ENCODE measurements at regions not wholly inside any gene's neighbourhood (a gene's known extent, or its start where the extent isn't known, plus 50 kb on each side); places are given as distances from the start of the nearest gene placed in this dataset.

- no peaks in the 10 kb centered on the region for H3K9me3 ChIP-seq
- no peak overlapping the region for H3K27ac ChIP-seq
- no peak for TF ChIP-seq POLR2A (IDR thresholded peaks at IDR 0.05)
- intact Hi-C loops (cut with DNase I), result no loop called here
- WGBS, result 82% methylated on average over 3 of the region's 3 CpGs
- H3K4me1 ChIP-seq (replicated peaks), result no peaks in the 10 kb centered on the region
- no peaks in the 10 kb centered on the region for H3K36me3 ChIP-seq
- no peak for DNase-seq (ENCODE audit: low spot score)
- H3K27me3 ChIP-seq (replicated peaks; ENCODE audit: insufficient read depth), result no peaks in the 10 kb centered on the region
- no peak overlapping the region for H3K4me3 ChIP-seq
Observed at GRCh38 chr10:63986536-63986935, 465.3 kb downstream of the REEP3 start.

GRCh38 chr10:63987212-63987611 lies 466.0 kb downstream of the REEP3 start:
- WGBS, result 46% methylated on average over 2 of the region's 2 CpGs

DNA sequence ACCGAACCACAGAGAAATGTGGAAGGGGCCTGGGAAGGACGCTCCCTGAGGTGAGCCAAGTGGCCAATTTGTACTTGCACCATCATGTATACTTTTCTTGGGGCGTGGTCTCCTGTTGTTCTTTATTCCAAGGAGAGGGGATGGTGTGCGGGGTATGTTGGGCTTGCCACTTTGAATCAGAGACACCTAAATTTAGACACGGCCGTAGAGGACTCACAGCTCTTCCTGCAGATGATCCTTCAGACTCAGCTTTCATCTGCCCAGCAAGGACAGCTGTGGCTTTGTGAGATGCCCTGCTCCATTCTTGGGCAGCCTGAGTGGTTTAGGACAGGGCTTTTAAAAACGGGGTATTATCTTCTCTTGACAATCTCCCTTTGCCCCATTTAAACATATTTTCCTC lies 473.2 kb downstream of the REEP3 start:
- no peak for TF ChIP-seq POLR2AphosphoS5 (IDR thresholded peaks at IDR 0.05)
- no peak for TF ChIP-seq POLR2A (IDR thresholded peaks at IDR 0.05)
- intact Hi-C loops (cut with DNase I), result no loop called here
- WGBS, result 78% methylated on average over 7 of the region's 7 CpGs
- DNase-seq (ENCODE audit: low spot score), result no peak
- Histone ChIP-seq H3K36me3 (no peaks in the 10 kb centered on the region), H3K4me3 (no peak overlapping the region), H3K27ac (no peak overlapping the region), H3K4me1 (replicated peaks) (no peaks in the 10 kb centered on the region), H3K9me3 (no peaks in the 10 kb centered on the region), H3K27me3 (replicated peaks; ENCODE audit: insufficient read depth) (no peaks in the 10 kb centered on the region)

More at GRCh38 chr10:63987212-63987611, 466.0 kb downstream of the REEP3 start:
- Histone ChIP-seq H3K27ac (no peak overlapping the region), H3K36me3 (no peaks in the 10 kb centered on the region), H3K27me3 (replicated peaks; ENCODE audit: insufficient read depth) (no peaks in the 10 kb centered on the region), H3K4me3 (no peak overlapping the region), H3K9me3 (no peaks in the 10 kb centered on the region), H3K4me1 (replicated peaks) (no peaks in the 10 kb centered on the region)
- TF ChIP-seq POLR2A (IDR thresholded peaks at IDR 0.05) (no peak), POLR2AphosphoS5 (IDR thresholded peaks at IDR 0.05) (no peak), CTCF (IDR thresholded peaks at IDR 0.05) (no peak)
- no peak for DNase-seq (ENCODE audit: low spot score)
- intact Hi-C loops (cut with DNase I), result no loop called here

DNA sequence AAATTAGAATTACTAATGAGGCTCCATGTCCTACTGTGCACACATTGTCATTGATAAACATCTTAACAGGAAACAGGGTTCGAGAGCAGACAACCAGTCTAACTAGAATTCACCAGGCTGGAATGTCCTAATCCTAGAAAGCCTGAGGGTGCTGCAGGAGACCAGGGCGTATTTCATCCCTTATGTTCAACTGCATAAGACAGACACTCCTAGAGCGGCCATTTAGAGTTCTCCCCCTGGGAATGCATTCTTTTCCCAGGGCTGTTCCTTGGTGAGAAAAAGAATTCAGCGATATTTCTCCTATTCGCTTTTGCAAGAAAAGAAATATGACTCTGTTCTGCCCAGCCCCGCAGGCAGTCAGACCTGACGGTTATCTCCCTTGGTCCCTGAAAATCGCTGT lies 486.0 kb downstream of the REEP3 start:
- Histone ChIP-seq H3K27ac (no peak overlapping the region), H3K36me3 (no peaks in the 10 kb centered on the region), H3K9me3 (no peaks in the 10 kb centered on the region), H3K4me3 (no peak overlapping the region), H3K27me3 (replicated peaks; ENCODE audit: insufficient read depth) (no peaks in the 10 kb centered on the region), H3K4me1 (replicated peaks) (no peaks in the 10 kb centered on the region)
- TF ChIP-seq CTCF (IDR thresholded peaks at IDR 0.05) (no peak), POLR2A (IDR thresholded peaks at IDR 0.05) (no peak), POLR2AphosphoS5 (IDR thresholded peaks at IDR 0.05) (no peak)
- intact Hi-C loops (cut with DNase I), result no loop called here
- WGBS, result 91% methylated on average over 8 of the region's 8 CpGs
- no peak for DNase-seq (ENCODE audit: low spot score)

DNA sequence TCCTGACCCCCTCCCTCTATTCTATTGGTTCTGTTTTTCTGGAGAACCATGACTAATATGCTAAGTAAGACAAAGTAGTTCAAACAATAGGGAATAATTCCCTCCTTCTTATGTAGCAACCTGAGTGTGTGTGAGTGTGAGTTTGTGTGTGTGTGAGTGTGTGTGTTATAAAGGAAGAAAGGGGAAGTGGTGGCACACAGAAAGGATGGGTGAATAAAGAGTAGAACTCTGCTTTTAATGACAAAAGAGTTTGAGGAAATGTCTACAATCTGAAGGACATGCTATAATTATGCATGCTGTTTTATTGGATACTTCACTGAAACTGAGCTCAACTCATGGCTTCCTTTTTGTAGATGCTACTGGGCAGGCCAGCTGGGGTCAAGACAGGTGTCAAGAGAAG lies 489.5 kb downstream of the REEP3 start:
- Histone ChIP-seq H3K27ac (no peak overlapping the region), H3K27me3 (replicated peaks; ENCODE audit: insufficient read depth) (no peaks in the 10 kb centered on the region), H3K4me1 (replicated peaks) (no peaks in the 10 kb centered on the region)

More for the DNA sequence above, 489.5 kb downstream of the REEP3 start:
- Histone ChIP-seq H3K9me3 (no peaks in the 10 kb centered on the region), H3K4me3 (no peak overlapping the region), H3K36me3 (no peaks in the 10 kb centered on the region)
- no peak for DNase-seq (ENCODE audit: low spot score)
- TF ChIP-seq POLR2AphosphoS5 (IDR thresholded peaks at IDR 0.05), result no peak
- TF ChIP-seq POLR2A (IDR thresholded peaks at IDR 0.05), result no peak
- TF ChIP-seq CTCF (IDR thresholded peaks at IDR 0.05), result no peak
- intact Hi-C loops (cut with DNase I), result no loop called here
